Endothelial cell of umbilical vein (primary cell): ENCODE measurements at regions not wholly inside any gene's neighbourhood (a gene's known extent, or its start where the extent isn't known, plus 50 kb on each side); places are given as distances from the start of the nearest gene placed in this dataset.

Experiments used
- BruUV-seq: library from RNA; stranded (reverse); fragments of 400-500 nt; replicated peaks from 2 replicates; lab custom pipeline; 2021; lab: Mats Ljungman, UMichigan
- CTCF ChIA-PET: fragments of 300-600, 350-600 bp; sonication (Branson Sonifier 250); formaldehyde crosslinking; loops from one replicate; lab custom pipeline; 2021; ENCODE audit warnings: antibody characterized with exemption, inconsistent platforms; lab: Charles Lee
- POLR2A ChIA-PET: fragments of 300-600, 350-600 bp; sonication (Branson Sonifier 250); formaldehyde crosslinking; loops from one replicate; lab custom pipeline; 2021; ENCODE audit warnings: antibody characterized with exemption, inconsistent platforms; lab: Charles Lee
- DNase-seq: peaks from one replicate; pipeline ENCODE4 v3.0.0-alpha.2; 2011; ENCODE audit warnings: low read depth, low spot score
- FAIRE-seq: peaks from 2 replicates; lab custom pipeline; 2011; peaks lifted over from hg19 to GRCh38; lab: Jason Lieb, UNC
- H2AFZ ChIP-seq: 2 replicates; pipeline ENCODE4 v1.6.0; 2012; ENCODE audit warnings: low read depth, low read length, control low read depth, inconsistent platforms
- H3K27ac ChIP-seq: 2 replicates; pipeline ENCODE4 v1.5.1; 2011; ENCODE audit warnings: low read depth, mild to moderate bottlenecking, control low read depth, low read length, moderate library complexity; ENCODE audit not compliant: insufficient read depth
- H3K27me3 ChIP-seq, 2 experiments: 2 replicates each; pipeline versions ENCODE4 v1.6.0 to v1.6.1; 2011; ENCODE audit warnings: low read length in 2 of 2, mixed read lengths in 1 of 2; ENCODE audit not compliant: control insufficient read depth in 2 of 2, insufficient read depth in 2 of 2
- H3K36me3 ChIP-seq, 2 experiments: 2 replicates in 1 of 2; 3 replicates in 1 of 2; pipeline ENCODE4 v1.5.1; 2011; ENCODE audit warnings: low read length in 2 of 2, mild to moderate bottlenecking in 1 of 2, moderate library complexity in 1 of 2; ENCODE audit not compliant: control insufficient read depth in 2 of 2, insufficient read depth in 2 of 2; ENCODE audit errors: extremely low read depth in 1 of 2
- H3K4me1 ChIP-seq: 3 replicates; pipeline ENCODE4 v1.5.1; 2011; ENCODE audit warnings: mild to moderate bottlenecking, low read length; ENCODE audit not compliant: control insufficient read depth, insufficient read depth; ENCODE audit errors: extremely low read depth
- H3K4me2 ChIP-seq: 2 replicates; pipeline ENCODE4 v1.6.1; 2011; ENCODE audit warnings: low read length, control low read depth, mixed read lengths; ENCODE audit not compliant: insufficient read depth
- H3K4me3 ChIP-seq, 3 experiments: fragments of 200-600 bp in 1 of 3; sonication (generic), shearing (Covaris generic) in 1 of 3; replicated peaks in 1 of 3; 2 replicates each; pipeline ENCODE4 v1.5.1; 2011 to 2016; ENCODE audit warnings: control low read depth in 3 of 3, low read length in 3 of 3, mild to moderate bottlenecking in 2 of 3, inconsistent platforms in 1 of 3, low read depth in 1 of 3, moderate library complexity in 1 of 3; ENCODE audit not compliant: insufficient read depth in 1 of 3
- H3K79me2 ChIP-seq: 2 replicates; pipeline ENCODE4 v1.6.0; 2012; ENCODE audit warnings: low read length, inconsistent platforms; ENCODE audit not compliant: control insufficient read depth, insufficient read depth
- H3K9ac ChIP-seq: replicated peaks from 2 replicates; pipeline ENCODE3; 2011; ENCODE audit warnings: low read length, control low read depth; ENCODE audit not compliant: insufficient read depth; ENCODE audit errors: extremely low read depth
- H3K9me1 ChIP-seq: replicated peaks from 3 replicates; pipeline ENCODE4 v1.6.0; 2011; ENCODE audit warnings: mild to moderate bottlenecking, low read length; ENCODE audit not compliant: control insufficient read depth, insufficient read depth; ENCODE audit errors: extremely low read depth
- H3K9me3 ChIP-seq: replicated peaks from 2 replicates; pipeline ENCODE4 v1.5.1; 2012; ENCODE audit warnings: low read length, inconsistent platforms; ENCODE audit not compliant: control insufficient read depth, insufficient read depth
- H4K20me1 ChIP-seq: replicated peaks from 2 replicates; pipeline ENCODE3; 2011; ENCODE audit warnings: mild to moderate bottlenecking, low read length; ENCODE audit not compliant: control insufficient read depth, insufficient read depth; ENCODE audit errors: extremely low read depth
- EZH2 ChIP-seq: IDR thresholded peaks from 2 replicates; pipeline ENCODE4 v1.6.1; 2012; ENCODE audit warnings: borderline replicate concordance, low read depth, mild to moderate bottlenecking, moderate library complexity, low read length, inconsistent platforms; ENCODE audit not compliant: severe bottlenecking
- FOS ChIP-seq: IDR thresholded peaks from 2 replicates; pipeline ENCODE4 v1.6.1; 2011; ENCODE audit warnings: mild to moderate bottlenecking, low read length, moderate library complexity, borderline replicate concordance; ENCODE audit not compliant: insufficient read depth
- GATA2 ChIP-seq: IDR thresholded peaks from 2 replicates; pipeline ENCODE4 v1.7.0; 2011; ENCODE audit warnings: low read depth, mild to moderate bottlenecking, moderate library complexity, mixed read lengths, low read length; ENCODE audit not compliant: insufficient read length, insufficient read depth
- JUN ChIP-seq: IDR thresholded peaks from 2 replicates; pipeline ENCODE4 v1.6.1; 2011; ENCODE audit warnings: borderline replicate concordance, low read depth; ENCODE audit not compliant: insufficient read length, insufficient read depth
- MYC ChIP-seq: IDR thresholded peaks from one replicate; pipeline ENCODE4 v1.6.1; 2011; ENCODE audit warnings: mild to moderate bottlenecking, low read depth, low read length
- POLR2A ChIP-seq: IDR thresholded peaks from 2 replicates; pipeline ENCODE4 v1.6.1; 2012; ENCODE audit warnings: low read depth, mild to moderate bottlenecking, control low read depth, low read length
- POLR2AphosphoS5 ChIP-seq: IDR thresholded peaks from 2 replicates; pipeline ENCODE4 v1.6.1; 2012; ENCODE audit warnings: low read depth, mild to moderate bottlenecking, control low read depth, low read length, moderate library complexity; ENCODE audit not compliant: insufficient read depth
- dilution Hi-C: fragments of 300-500 bp; cut with MboI; formaldehyde crosslinking; loops from one replicate; pipeline ENCODE4 v1.15.0; 2019; ENCODE audit warnings: low sequenced_read_pairs; ENCODE audit not compliant: extremely low pct_ligation_motif_present
- intact Hi-C: fragments of 100-400 bp; cut with micrococcal nuclease; formaldehyde crosslinking; loops from one replicate; pipeline ENCODE4 v1.10.0; 2022
- TF ChIP-seq, protein P1 (sequence below): IDR thresholded peaks from 2 replicates; pipeline ENCODE4 v1.6.1; 2011; ENCODE audit not compliant: insufficient read depth, insufficient read length
- TF ChIP-seq, protein P2 (sequence below), 2 donors: IDR thresholded peaks; 1 replicate in 1 of 2; 2 replicates in 1 of 2; pipeline ENCODE4 v1.5.1; 2011; ENCODE audit warnings: low read length in 2 of 2, mild to moderate bottlenecking in 2 of 2, moderate library complexity in 2 of 2, control low read depth in 1 of 2, inconsistent platforms in 1 of 2, low read depth in 1 of 2; ENCODE audit not compliant: insufficient read depth in 1 of 2; ENCODE audit errors: extremely low read depth in 1 of 2

DNA sequence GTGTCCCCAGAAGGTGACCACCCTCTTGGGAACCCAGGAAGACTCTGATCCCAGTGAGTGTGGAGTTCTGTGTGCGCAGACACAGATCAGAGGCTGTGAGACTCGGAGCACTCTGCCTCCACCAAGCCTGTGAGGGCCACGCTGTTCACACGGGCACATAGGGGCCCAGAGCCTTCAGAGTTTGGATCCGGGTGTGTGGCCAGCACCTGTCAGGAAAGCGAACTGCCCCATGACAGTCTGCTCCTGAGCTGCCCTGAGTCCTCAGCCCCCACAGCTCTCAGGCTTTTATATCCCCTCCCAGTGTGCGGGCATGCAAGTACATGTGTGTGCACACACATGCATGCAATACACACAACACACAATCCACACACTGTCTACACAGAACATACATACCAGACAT lies 161.8 kb upstream of the IRX2 start:
- no TSS peak for BruUV-seq
- ChIA-PET CTCF (no interaction called here), POLR2A (no interaction called here)
- no peak for DNase-seq
- H2AFZ ChIP-seq = no peak overlapping the region
- no peaks in the 10 kb centered on the region for H3K27me3 ChIP-seq
- no peak overlapping the region for H3K4me3 ChIP-seq
- H4K20me1 ChIP-seq = no peaks in the 10 kb centered on the region
- no peaks in the 10 kb centered on the region for H3K4me1 ChIP-seq
- TF ChIP-seq FOS (no peak), POLR2AphosphoS5 (no peak), MYC (no peak), GATA2 (no peak), POLR2A (no peak), JUN (no peak), EZH2 (no peak)
- TF ChIP-seq, protein P1, sequence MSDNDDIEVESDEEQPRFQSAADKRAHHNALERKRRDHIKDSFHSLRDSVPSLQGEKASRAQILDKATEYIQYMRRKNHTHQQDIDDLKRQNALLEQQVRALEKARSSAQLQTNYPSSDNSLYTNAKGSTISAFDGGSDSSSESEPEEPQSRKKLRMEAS = no peak
- TF ChIP-seq, protein P2, sequence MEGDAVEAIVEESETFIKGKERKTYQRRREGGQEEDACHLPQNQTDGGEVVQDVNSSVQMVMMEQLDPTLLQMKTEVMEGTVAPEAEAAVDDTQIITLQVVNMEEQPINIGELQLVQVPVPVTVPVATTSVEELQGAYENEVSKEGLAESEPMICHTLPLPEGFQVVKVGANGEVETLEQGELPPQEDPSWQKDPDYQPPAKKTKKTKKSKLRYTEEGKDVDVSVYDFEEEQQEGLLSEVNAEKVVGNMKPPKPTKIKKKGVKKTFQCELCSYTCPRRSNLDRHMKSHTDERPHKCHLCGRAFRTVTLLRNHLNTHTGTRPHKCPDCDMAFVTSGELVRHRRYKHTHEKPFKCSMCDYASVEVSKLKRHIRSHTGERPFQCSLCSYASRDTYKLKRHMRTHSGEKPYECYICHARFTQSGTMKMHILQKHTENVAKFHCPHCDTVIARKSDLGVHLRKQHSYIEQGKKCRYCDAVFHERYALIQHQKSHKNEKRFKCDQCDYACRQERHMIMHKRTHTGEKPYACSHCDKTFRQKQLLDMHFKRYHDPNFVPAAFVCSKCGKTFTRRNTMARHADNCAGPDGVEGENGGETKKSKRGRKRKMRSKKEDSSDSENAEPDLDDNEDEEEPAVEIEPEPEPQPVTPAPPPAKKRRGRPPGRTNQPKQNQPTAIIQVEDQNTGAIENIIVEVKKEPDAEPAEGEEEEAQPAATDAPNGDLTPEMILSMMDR (IDR thresholded peaks at IDR 0.05; ENCODE audit: extremely low read depth in 1 of 2, insufficient read depth in 1 of 2, low read depth in 1 of 2, low read length in 2 of 2) = no peak
- H3K9ac ChIP-seq = no peak overlapping the region
- no peaks in the 10 kb centered on the region for H3K9me1 ChIP-seq
- H3K79me2 ChIP-seq = no peaks in the 10 kb centered on the region
- intact Hi-C loops (no loop called here), dilution Hi-C loops (no loop called here)
- no peak overlapping the region for H3K4me2 ChIP-seq
- FAIRE-seq = no peak
- H3K27ac ChIP-seq = no peak overlapping the region
- no peaks in the 10 kb centered on the region for H3K36me3 ChIP-seq
- H3K9me3 ChIP-seq = peaks cover under 1% of the 10 kb centered on the region
